ENCODE measurements at regions not wholly inside any gene's neighbourhood (a gene's known extent, or its start where the extent isn't known, plus 50 kb on each side); places are given as distances from the start of the nearest gene placed in this dataset.

DNA sequence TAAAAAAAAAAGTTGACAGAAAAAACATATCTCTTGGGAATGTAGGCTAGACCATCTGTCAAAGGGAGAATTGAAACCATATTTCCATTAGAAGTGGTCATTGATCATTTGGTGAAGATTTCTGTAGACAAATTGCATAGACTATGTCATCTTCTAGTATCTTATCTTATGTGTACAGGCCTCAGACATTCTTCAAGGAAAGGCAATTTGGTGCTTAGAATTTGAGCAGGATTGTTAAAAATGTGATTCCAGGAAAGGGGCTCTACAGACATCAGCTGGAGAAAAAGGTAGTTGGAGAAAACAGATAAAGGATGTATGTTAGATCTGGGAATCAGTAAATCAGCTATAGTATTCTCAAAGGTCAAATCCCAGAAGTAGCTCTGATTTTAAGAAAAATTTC lies 627.1 kb downstream of the TMTC2 start:
- H3K23ac ChIP-seq (ENCODE audit: low read depth, low read length) = no peak overlapping the region
- no peaks in the 10 kb centered on the region for H3K27me3 ChIP-seq (ENCODE audit: control insufficient read depth, insufficient read depth, low read length)
- no peak overlapping the region for H2AK5ac ChIP-seq (ENCODE audit: low read depth, low read length)
- no peak overlapping the region for H2BK120ac ChIP-seq (ENCODE audit: low read depth, low read length)
- no peak overlapping the region for H2BK5ac ChIP-seq (ENCODE audit: low read depth, low read length, poor library complexity, severe bottlenecking)
- in situ Hi-C loops (cut with MboI; ENCODE audit: low sequenced_read_pairs) = no loop called here
- no peak overlapping the region for H4K5ac ChIP-seq (ENCODE audit: low read depth, low read length)
- TF ChIP-seq MAFK (IDR thresholded peaks at IDR 0.05; ENCODE audit: low read depth, low read length) (no peak), CEBPB (IDR thresholded peaks at IDR 0.05; ENCODE audit: low read depth, low read length) (no peak), RCOR1 (IDR thresholded peaks at IDR 0.05; ENCODE audit: insufficient replicate concordance, low read length) (no peak), NFE2L2 (IDR thresholded peaks at IDR 0.05; ENCODE audit: low read depth, low read length) (no peak), MXI1 (IDR thresholded peaks at IDR 0.05; ENCODE audit: borderline replicate concordance, low read depth, low read length) (no peak), POLR2A (IDR thresholded peaks at IDR 0.05; ENCODE audit: low read depth, low read length) (no peak), CHD1 (IDR thresholded peaks at IDR 0.05; ENCODE audit: low read depth, low read length) (no peak)
- TF ChIP-seq, protein P1, sequence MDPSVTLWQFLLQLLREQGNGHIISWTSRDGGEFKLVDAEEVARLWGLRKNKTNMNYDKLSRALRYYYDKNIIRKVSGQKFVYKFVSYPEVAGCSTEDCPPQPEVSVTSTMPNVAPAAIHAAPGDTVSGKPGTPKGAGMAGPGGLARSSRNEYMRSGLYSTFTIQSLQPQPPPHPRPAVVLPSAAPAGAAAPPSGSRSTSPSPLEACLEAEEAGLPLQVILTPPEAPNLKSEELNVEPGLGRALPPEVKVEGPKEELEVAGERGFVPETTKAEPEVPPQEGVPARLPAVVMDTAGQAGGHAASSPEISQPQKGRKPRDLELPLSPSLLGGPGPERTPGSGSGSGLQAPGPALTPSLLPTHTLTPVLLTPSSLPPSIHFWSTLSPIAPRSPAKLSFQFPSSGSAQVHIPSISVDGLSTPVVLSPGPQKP (IDR thresholded peaks at IDR 0.05; ENCODE audit: borderline replicate concordance, low read depth, low read length) = no peak
- H4K8ac ChIP-seq (ENCODE audit: low read depth in 2 of 2, low read length in 2 of 2) = no peak overlapping the region
- no peak overlapping the region for H3K56ac ChIP-seq (ENCODE audit: extremely low read depth, insufficient read depth, low read length)
- no peak overlapping the region for H2BK20ac ChIP-seq (ENCODE audit: low read depth, low read length)
- H3K27ac ChIP-seq (ENCODE audit: insufficient read depth, low read length) = no peak overlapping the region
- no peak overlapping the region for H2BK15ac ChIP-seq (ENCODE audit: low read depth, low read length)
- ATAC-seq (ENCODE audit: low read depth) (no peak), DNase-seq (no peak)
- CTCF ChIA-PET = no interaction called here
- no peaks in the 10 kb centered on the region for H3K79me1 ChIP-seq (ENCODE audit: low read depth in 1 of 2, low read length in 2 of 2)
- POLR2A ChIA-PET (ENCODE audit: unreplicated experiment) = no interaction called here
- H2AK9ac ChIP-seq (replicated peaks; ENCODE audit: low read depth, low read length, poor library complexity) = no peak overlapping the region
- H3K14ac ChIP-seq (replicated peaks; ENCODE audit: low read depth, low read length) = no peak overlapping the region
- H3K4ac ChIP-seq (ENCODE audit: low read depth, low read length) = no peak overlapping the region
- no peak overlapping the region for H3K4me3 ChIP-seq (ENCODE audit: insufficient read depth, low read depth, low read length)
- BruUV-seq (replicated peaks) = no TSS peak
- H3K9me3 ChIP-seq (ENCODE audit: control insufficient read depth, insufficient read depth, low read length) = no peaks in the 10 kb centered on the region
- H3K18ac ChIP-seq (ENCODE audit: low read depth, low read length) = no peak overlapping the region
- no peak overlapping the region for H4K91ac ChIP-seq (ENCODE audit: insufficient read depth, low read depth, low read length)
- dilution Hi-C loops (cut with HindIII; ENCODE audit: low sequenced_read_pairs, unreplicated experiment) = no loop called here
- no peaks in the 10 kb centered on the region for H4K20me1 ChIP-seq (ENCODE audit: insufficient read depth, low read length)
- no peak overlapping the region for H2AFZ ChIP-seq (replicated peaks; ENCODE audit: low read length, poor library complexity)
- no peak overlapping the region for H3K4me2 ChIP-seq (ENCODE audit: low read depth, low read length)
- no peaks in the 10 kb centered on the region for H3K9me1 ChIP-seq (ENCODE audit: insufficient read depth, low read length)
- intact Hi-C loops (cut with micrococcal nuclease) = no loop called here
- no peaks in the 10 kb centered on the region for H3K4me1 ChIP-seq (ENCODE audit: control insufficient read depth, insufficient read depth, low read length)
- H3K36me3 ChIP-seq (ENCODE audit: control insufficient read depth, insufficient read depth, low read length) = no peaks in the 10 kb centered on the region
- no peak overlapping the region for H3K9ac ChIP-seq (ENCODE audit: low read depth, low read length)

Data from IMR-90 (cell line).